PFSK-1 (cell line): ENCODE measurements at regions not wholly inside any gene's neighbourhood (a gene's known extent, or its start where the extent isn't known, plus 50 kb on each side); places are given as distances from the start of the nearest gene placed in this dataset.

Experiments used
- POLR2AphosphoS5 ChIP-seq: IDR thresholded peaks from 2 replicates; pipeline ENCODE4 v1.6.1; 2012; ENCODE audit warnings: low read depth, mild to moderate bottlenecking, control low read depth, low read length, moderate library complexity
- SIN3A ChIP-seq: IDR thresholded peaks from 2 replicates; pipeline ENCODE4 v1.6.1; 2012; ENCODE audit warnings: mild to moderate bottlenecking, low read length, moderate library complexity, borderline replicate concordance; ENCODE audit not compliant: insufficient read depth
- TAF1 ChIP-seq: IDR thresholded peaks from 2 replicates; pipeline ENCODE4 v1.6.1; 2012; ENCODE audit warnings: low read length, control low read depth, borderline replicate concordance; ENCODE audit not compliant: insufficient read depth

DNA sequence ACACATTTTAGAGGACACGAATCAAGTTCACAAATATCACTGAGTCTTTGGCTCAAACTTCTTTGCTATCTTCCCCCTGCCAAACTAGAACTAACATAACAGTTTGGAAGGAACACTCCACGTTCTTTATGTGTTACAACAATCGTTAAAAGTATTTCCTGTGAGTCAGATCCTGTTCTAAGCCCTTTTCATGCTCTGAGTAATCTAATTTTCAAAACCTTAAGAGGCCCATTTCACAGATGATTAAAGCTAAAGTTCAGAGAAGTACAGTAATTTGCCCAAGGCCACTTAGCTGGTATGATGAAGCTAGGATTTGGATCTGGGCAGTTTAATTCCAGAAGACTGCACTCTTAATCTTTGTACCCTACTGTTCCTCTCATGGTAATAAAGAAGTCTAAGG lies 854.4 kb upstream of the INTU start:
- TF ChIP-seq TAF1 = no peak
- no peak for TF ChIP-seq POLR2AphosphoS5
- TF ChIP-seq SIN3A = no peak
